ENCODE measurements at regions not wholly inside any gene's neighbourhood (a gene's known extent, or its start where the extent isn't known, plus 50 kb on each side); places are given as distances from the start of the nearest gene placed in this dataset.
"Not testable (repeated sequence)": the region's sequence is repeated elsewhere in the genome, so short reads cannot be mapped to it uniquely, and the experiment has no call there.

GRCh38 chr3:137332297-137332696 is 374.5 kb downstream of the IL20RB start:
- no peak overlapping the region for H3K4me2 ChIP-seq (ENCODE audit: low read length)
- no peaks in the 10 kb centered on the region for H3K79me2 ChIP-seq (ENCODE audit: control insufficient read depth, low read length)
- no peaks in the 10 kb centered on the region for H3K9me2 ChIP-seq (replicated peaks; ENCODE audit: control insufficient read depth, low read length)
- no peaks in the 10 kb centered on the region for H3F3A ChIP-seq (ENCODE audit: control insufficient read depth, insufficient read depth)
- no peaks in the 10 kb centered on the region for H3K9me3 ChIP-seq (ENCODE audit: control insufficient read depth, insufficient read depth, low read length)
- H3K27me3 ChIP-seq (ENCODE audit: control insufficient read depth, low read length) = no peaks in the 10 kb centered on the region
- no peak overlapping the region for H3K4me3 ChIP-seq (ENCODE audit: low read length)
- H3K36me3 ChIP-seq (ENCODE audit: control insufficient read depth, low read length) = no peaks in the 10 kb centered on the region
- no peak overlapping the region for H3K27ac ChIP-seq (ENCODE audit: low read depth, low read length)
- TF ChIP-seq EZH2phosphoT487 (IDR thresholded peaks at IDR 0.05; ENCODE audit: borderline replicate concordance, low read length) = no peak
- no peaks in the 10 kb centered on the region for H4K20me1 ChIP-seq (ENCODE audit: control insufficient read depth, insufficient read depth, low read depth, low read length)
- no peaks in the 10 kb centered on the region for H3K4me1 ChIP-seq (ENCODE audit: control insufficient read depth, low read length)

DNA sequence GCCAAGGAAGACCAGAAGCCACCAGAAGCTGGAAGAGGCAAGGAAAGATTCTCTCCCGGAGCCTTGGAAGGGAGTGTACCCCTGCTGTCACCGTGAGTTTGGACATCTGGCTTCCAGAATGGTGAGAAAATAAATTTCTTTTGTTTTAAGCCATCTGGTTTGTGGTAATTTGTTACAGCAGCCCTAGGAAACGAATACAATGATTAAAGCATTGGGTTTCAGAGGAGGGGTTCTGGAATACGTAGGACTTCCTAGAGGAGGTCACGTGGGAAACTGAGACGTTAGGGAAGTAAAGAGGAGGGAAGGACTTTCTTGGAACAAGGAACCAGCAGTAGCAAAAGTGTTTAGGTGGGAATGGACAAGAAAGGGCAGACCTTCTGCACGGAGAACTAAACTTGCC is 377.7 kb downstream of the IL20RB start:
- H3K27me3 ChIP-seq (ENCODE audit: control insufficient read depth, low read length) = no peaks in the 10 kb centered on the region
- H3K4me2 ChIP-seq (ENCODE audit: low read length) = no peak overlapping the region
- H3K27ac ChIP-seq (ENCODE audit: low read depth, low read length) = no peak overlapping the region
- peaks cover 9% of the 10 kb centered on the region; the same call in 1 of the 2 replicates for H3K9me3 ChIP-seq (ENCODE audit: control insufficient read depth, insufficient read depth, low read length)
- H3K36me3 ChIP-seq (ENCODE audit: control insufficient read depth, low read length) = no peaks in the 10 kb centered on the region
- H3F3A ChIP-seq (ENCODE audit: control insufficient read depth, insufficient read depth) = no peaks in the 10 kb centered on the region
- no peaks in the 10 kb centered on the region for H4K20me1 ChIP-seq (ENCODE audit: control insufficient read depth, insufficient read depth, low read depth, low read length)
- no peaks in the 10 kb centered on the region for H3K4me1 ChIP-seq (ENCODE audit: control insufficient read depth, low read length)
- H3K79me2 ChIP-seq (ENCODE audit: control insufficient read depth, low read length) = no peaks in the 10 kb centered on the region
- TF ChIP-seq, protein P1, sequence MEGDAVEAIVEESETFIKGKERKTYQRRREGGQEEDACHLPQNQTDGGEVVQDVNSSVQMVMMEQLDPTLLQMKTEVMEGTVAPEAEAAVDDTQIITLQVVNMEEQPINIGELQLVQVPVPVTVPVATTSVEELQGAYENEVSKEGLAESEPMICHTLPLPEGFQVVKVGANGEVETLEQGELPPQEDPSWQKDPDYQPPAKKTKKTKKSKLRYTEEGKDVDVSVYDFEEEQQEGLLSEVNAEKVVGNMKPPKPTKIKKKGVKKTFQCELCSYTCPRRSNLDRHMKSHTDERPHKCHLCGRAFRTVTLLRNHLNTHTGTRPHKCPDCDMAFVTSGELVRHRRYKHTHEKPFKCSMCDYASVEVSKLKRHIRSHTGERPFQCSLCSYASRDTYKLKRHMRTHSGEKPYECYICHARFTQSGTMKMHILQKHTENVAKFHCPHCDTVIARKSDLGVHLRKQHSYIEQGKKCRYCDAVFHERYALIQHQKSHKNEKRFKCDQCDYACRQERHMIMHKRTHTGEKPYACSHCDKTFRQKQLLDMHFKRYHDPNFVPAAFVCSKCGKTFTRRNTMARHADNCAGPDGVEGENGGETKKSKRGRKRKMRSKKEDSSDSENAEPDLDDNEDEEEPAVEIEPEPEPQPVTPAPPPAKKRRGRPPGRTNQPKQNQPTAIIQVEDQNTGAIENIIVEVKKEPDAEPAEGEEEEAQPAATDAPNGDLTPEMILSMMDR (IDR thresholded peaks at IDR 0.05; ENCODE audit: low read depth, low read length, poor library complexity, severe bottlenecking) = no peak
- no peak for TF ChIP-seq EZH2phosphoT487 (IDR thresholded peaks at IDR 0.05; ENCODE audit: borderline replicate concordance, low read length)
- no peak overlapping the region for H3K4me3 ChIP-seq (ENCODE audit: low read length)
- no peaks in the 10 kb centered on the region for H3K9me2 ChIP-seq (replicated peaks; ENCODE audit: control insufficient read depth, low read length)

DNA sequence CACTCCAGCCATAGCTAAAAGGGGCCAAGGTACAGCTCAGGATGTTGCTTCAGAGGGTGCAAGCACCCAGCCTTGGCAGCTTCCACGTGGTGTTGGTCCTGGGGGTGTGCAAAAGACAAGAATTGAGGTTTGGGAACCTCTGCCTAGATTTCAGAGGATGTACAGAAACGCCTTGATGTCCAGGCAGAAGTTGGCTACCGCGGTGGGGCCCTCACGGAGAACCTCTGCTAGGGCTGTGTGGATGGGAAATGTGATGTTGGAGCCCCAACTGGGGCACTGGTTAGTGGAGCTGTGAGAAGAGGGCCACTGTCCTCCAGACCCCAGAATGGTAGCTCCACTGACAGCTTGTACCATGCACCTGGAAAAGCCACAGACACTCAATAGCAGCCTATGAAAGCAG is 380.6 kb downstream of the IL20RB start:
- H3K4me1 ChIP-seq (ENCODE audit: control insufficient read depth, low read length); H3K4me2 ChIP-seq (ENCODE audit: low read length); H3K27ac ChIP-seq (ENCODE audit: low read depth, low read length); H3K9me2 ChIP-seq (replicated peaks; ENCODE audit: control insufficient read depth, low read length); H3K79me2 ChIP-seq (ENCODE audit: control insufficient read depth, low read length); H3K4me3 ChIP-seq (ENCODE audit: low read length); H3F3A ChIP-seq (ENCODE audit: control insufficient read depth, insufficient read depth); H4K20me1 ChIP-seq (ENCODE audit: control insufficient read depth, insufficient read depth, low read depth, low read length); H3K9me3 ChIP-seq (ENCODE audit: control insufficient read depth, insufficient read depth, low read length); H3K36me3 ChIP-seq (ENCODE audit: control insufficient read depth, low read length); H3K27me3 ChIP-seq (ENCODE audit: control insufficient read depth, low read length): not testable (repeated sequence)

- Histone ChIP-seq H3F3A (ENCODE audit: control insufficient read depth, insufficient read depth) (no peaks in the 10 kb centered on the region), H3K27ac (ENCODE audit: low read depth, low read length) (no peak overlapping the region), H3K4me3 (ENCODE audit: low read length) (no peak overlapping the region), H3K79me2 (ENCODE audit: control insufficient read depth, low read length) (no peaks in the 10 kb centered on the region), H3K36me3 (ENCODE audit: control insufficient read depth, low read length) (no peaks in the 10 kb centered on the region), H3K9me2 (replicated peaks; ENCODE audit: control insufficient read depth, low read length) (no peaks in the 10 kb centered on the region), H3K4me1 (ENCODE audit: control insufficient read depth, low read length) (0 out of 2 replicates have a peak, but pooled peaks cover 4% of the 10 kb centered on the region), H3K9me3 (ENCODE audit: control insufficient read depth, insufficient read depth, low read length) (peaks cover 8% of the 10 kb centered on the region; the same call in 1 of the 2 replicates), H3K27me3 (ENCODE audit: control insufficient read depth, low read length) (no peaks in the 10 kb centered on the region), H3K4me2 (ENCODE audit: low read length) (no peak overlapping the region), H4K20me1 (ENCODE audit: control insufficient read depth, insufficient read depth, low read depth, low read length) (no peaks in the 10 kb centered on the region)
- TF ChIP-seq, protein P1 (IDR thresholded peaks at IDR 0.05; ENCODE audit: low read depth, low read length, poor library complexity, severe bottlenecking) = no peak
- TF ChIP-seq EZH2phosphoT487 (IDR thresholded peaks at IDR 0.05; ENCODE audit: borderline replicate concordance, low read length) = no peak
Measured at GRCh38 chr3:137343283-137343682, 385.5 kb downstream of the IL20RB start.

Measured in DOHH2 (cell line).